GM18873 (cell line): ENCODE measurements at regions not wholly inside any gene's neighbourhood (a gene's known extent, or its start where the extent isn't known, plus 50 kb on each side); places are given as distances from the start of the nearest gene placed in this dataset.

Source experiments
- ATAC-seq: cut with Tn5 transposase; IDR thresholded peaks from one replicate; pipeline ENCODE4 v1.9.1; 2021; ENCODE audit warnings: mild to moderate bottlenecking, moderate library complexity, moderate number of reproducible peaks; ENCODE audit not compliant: unreplicated experiment, low FRiP score

DNA sequence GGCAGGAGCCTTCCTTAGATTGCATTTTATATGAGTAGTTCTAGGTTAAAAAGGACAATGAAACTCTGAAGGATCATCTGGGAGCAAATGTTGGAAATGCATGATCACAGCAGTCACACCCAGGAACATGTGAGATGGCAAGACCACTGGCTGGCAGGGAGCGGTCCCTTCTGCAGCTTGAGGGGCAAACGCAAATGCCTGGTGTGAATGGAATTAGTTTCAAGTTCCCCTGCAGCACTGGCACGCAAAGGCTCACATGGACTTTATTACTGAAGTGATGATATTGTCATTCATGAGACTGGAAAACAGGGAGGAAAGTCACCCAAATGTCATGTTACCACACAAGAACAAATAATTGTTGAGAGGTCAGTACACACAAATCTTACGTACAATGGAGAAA, 223.3 kb downstream of the FBXO15 start:
- ATAC-seq: no peak

- ATAC-seq: no peak
Observed at GRCh38 chr18:73923866-73924265, 223.8 kb downstream of the FBXO15 start.

- ATAC-seq: no peak
Observed at GRCh38 chr18:73920033-73920432, 227.6 kb downstream of the FBXO15 start.

GRCh38 chr18:73918816-73919215, 228.8 kb downstream of the FBXO15 start:
- ATAC-seq: no peak

GRCh38 chr18:73917046-73917445, 230.6 kb downstream of the FBXO15 start:
- no peak for ATAC-seq

DNA sequence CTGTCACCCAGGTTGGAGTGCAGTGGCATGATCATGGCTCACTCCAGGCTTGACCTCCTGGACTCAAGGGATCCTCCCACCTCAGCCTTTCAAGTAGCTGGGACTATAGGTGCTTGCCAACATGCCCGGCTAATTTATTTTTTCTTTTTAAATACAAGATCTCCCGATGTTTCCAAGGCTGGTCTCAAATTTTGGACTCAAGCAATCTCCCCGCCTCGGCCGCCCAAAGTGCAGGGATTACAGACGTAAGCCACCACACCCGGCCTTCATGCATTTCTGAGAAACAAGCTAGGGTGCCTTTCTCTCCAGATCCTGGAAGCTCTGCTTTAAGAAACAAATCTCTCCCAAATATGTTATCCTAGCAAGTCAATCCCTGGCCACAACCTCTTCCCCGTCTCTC, 234.1 kb downstream of the FBXO15 start:
- no peak for ATAC-seq

GRCh38 chr18:73908323-73908722, 239.3 kb downstream of the FBXO15 start:
- ATAC-seq: no peak

GRCh38 chr18:73901566-73901965, 246.1 kb downstream of the FBXO15 start:
- no peak for ATAC-seq

DNA sequence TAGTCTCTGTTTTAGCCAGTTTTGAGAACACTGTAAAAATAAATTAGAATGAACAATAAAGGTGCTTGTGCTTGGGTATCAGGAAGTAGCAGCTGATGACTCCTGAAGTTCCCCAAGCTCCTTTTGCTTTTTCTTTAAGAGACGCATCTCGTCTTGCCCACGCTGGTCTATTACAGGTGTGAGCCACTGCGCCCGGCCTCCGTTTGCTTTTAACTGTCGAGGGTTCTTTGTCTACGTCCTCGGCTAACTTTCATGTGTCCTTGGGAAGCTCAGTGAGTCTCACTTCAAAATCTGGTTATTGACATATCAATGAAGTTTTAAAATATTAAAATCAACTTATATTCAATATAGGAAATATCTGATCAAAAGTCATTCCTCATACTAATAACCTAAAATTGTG, 246.5 kb downstream of the FBXO15 start:
- ATAC-seq: no peak

DNA sequence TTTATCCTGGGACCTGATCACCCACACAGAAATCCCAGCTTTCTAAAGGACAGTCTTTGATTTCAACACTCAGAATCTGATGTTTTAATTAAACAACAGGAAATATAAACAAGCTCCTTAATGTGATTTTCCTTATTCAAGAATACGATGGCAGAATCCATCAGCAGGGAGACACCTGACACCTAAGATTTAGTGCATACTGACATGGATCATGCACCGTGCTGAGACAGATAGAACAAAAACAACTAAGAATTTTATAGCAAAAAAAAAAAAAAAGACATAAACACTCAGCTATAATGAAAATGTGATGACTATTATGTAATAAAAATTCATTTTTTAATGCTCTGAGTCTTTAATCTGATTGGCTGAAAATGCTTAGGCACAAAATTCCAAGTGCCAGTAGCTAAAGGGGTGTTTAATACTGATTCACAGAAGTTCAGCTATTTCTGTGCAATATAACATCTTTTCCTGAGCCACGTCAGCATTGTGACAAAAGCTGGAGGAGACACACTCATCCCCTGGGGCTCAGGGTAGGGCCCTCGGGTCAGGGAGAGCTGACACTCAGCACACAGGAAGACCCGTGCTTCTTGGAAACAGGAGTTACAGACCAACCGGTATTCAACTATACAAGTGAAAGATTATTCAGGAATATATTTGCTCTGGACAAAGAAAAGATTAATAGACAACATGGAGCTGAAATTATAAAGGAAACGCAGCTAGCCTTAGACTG, 247.4 kb downstream of the FBXO15 start:
- no peak for ATAC-seq

- ATAC-seq: no peak
Observed at GRCh38 chr18:73897517-73897916, 250.1 kb downstream of the FBXO15 start.

GRCh38 chr18:73896685-73897084, 250.9 kb downstream of the FBXO15 start:
- peak; percentile 82 for ATAC-seq

GRCh38 chr18:73895701-73896100, 251.9 kb downstream of the FBXO15 start:
- ATAC-seq: no peak

GRCh38 chr18:73893880-73894279, 253.8 kb downstream of the FBXO15 start:
- ATAC-seq: no peak

GRCh38 chr18:73891572-73892421, 255.8 kb downstream of the FBXO15 start:
- ATAC-seq: no peak

DNA sequence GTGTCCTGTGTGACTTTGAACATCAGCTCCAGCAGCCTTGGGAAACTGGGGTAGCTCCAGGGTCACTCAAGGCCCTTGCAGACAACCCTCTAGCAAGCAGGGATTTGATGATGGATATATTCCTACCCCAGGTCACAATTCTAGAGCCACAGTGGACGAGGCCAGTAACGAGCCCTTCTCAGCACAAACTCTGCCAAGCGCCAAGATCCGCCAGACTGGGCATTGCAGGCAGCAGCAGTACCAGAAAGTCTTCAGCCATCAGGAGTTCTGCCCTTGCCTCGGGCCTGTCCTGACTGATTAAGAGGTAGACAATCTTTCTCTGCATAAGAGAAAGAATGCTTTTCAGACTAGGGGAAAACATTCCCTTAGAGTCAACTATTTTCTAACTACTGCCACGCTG, 259.1 kb downstream of the FBXO15 start:
- no peak for ATAC-seq

DNA sequence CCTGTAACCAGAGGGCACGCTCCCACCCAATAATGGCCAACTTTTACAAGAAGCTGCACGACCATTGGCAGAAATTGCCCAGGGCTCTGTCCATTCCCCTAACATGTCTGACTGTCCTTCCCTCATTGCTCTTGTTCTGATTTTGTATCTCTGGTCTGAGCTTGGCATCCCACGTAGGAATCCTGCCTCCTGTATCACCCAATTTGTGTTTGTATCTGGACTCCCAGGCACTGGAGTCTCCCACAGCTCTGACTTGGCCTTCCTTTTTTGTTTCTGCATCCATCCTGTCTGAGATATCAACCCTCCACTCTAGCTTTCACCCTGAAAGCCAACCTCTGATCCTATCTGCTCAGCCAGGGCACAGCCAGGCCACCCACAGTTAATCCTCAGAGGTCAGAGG, 259.8 kb downstream of the FBXO15 start:
- ATAC-seq: no peak

GRCh38 chr18:73884868-73885267, 262.8 kb downstream of the FBXO15 start:
- no peak for ATAC-seq

DNA sequence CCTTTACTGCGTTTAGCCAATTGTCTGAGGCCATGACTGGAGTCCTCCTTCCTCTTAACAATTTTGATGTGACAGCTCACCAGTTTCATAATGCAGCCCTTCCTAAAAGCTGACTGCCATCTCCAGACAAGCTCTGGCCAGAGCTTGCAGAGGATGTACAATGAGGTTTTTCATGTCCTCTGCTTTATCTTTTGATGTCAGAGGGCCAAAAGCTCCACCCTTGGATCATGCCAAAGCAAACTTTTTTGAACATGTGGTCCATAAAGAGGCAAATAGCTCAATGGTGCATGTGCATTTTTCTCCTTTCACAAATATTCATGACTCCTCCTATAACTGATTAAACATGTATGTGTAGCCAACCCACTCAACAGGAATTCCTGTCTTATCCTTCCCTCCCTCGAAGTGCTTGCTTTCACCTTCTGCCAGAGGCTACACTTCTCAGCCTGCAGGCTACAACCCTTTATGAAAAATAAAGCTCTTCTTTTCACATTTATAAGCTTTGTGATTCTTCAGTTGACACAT, 266.2 kb downstream of the FBXO15 start:
- ATAC-seq: no peak

GRCh38 chr18:73880387-73880786, 267.2 kb downstream of the FBXO15 start:
- no peak for ATAC-seq

DNA sequence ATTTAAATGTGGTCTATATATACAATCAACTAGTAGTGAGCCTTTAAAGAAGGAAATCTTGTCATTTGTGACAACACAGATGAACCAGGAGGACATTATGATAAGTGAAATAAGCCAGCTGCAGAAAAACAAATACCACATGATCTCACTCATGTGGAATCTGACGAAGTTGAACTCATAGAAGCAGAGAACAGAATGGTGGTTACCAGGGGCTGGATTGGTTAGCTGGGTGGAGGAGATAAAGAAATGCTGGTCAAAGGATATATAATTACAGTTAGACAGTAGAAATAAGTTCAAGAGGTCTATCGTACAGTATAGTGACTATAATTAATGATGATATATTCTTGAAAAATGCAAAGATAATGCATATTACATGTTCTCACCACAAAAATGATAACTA, 267.9 kb downstream of the FBXO15 start:
- no peak for ATAC-seq

DNA sequence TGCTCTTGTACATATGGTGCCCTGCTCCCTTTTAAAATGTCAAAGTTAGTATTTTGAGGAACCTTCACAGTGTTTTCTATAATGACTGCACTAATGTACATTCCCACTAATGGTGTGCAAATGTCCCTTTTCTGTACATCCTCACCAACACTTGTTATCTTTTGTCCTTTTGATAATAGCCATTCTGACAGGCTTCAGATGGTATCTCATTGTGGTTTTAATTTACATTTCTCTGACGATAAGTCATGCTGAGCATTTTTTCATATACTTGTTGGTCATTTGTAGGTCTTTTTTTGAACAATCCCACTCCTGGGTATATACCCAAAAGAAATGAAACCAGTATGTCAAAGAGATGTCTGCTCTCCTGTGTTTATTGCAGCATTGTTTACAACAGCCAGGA, 268.3 kb downstream of the FBXO15 start:
- no peak for ATAC-seq
